H9 (cell line): ENCODE measurements at regions not wholly inside any gene's neighbourhood (a gene's known extent, or its start where the extent isn't known, plus 50 kb on each side); places are given as distances from the start of the nearest gene placed in this dataset.

ENCODE experiments used
- DNase-seq: peaks from one replicate; pipeline ENCODE4 v3.0.0-alpha.2; 2017
- H2AFZ ChIP-seq: one replicate; pipeline ENCODE4 v1.6.1; 2013; ENCODE audit warnings: mild to moderate bottlenecking, low read length, control low read depth, moderate library complexity
- H2AK5ac ChIP-seq: 2 replicates; pipeline ENCODE4 v1.6.1; 2013; ENCODE audit warnings: low read length, control low read depth, mixed read lengths; ENCODE audit not compliant: insufficient read length
- H2BK120ac ChIP-seq: one replicate; pipeline ENCODE4 v1.6.1; 2013; ENCODE audit warnings: low read depth, mild to moderate bottlenecking, low read length, control low read depth, inconsistent platforms; ENCODE audit not compliant: poor library complexity, severe bottlenecking
- H2BK12ac ChIP-seq: 2 replicates; pipeline ENCODE4 v1.6.1; 2013; ENCODE audit warnings: low read length, control low read depth, mixed read lengths, low read depth; ENCODE audit not compliant: insufficient read length
- H2BK15ac ChIP-seq: 2 replicates; pipeline ENCODE4 v1.6.1; 2013; ENCODE audit warnings: low read depth, low read length, control low read depth
- H2BK20ac ChIP-seq: one replicate; pipeline ENCODE4 v1.6.1; 2013; ENCODE audit warnings: low read depth, mild to moderate bottlenecking, low read length, control low read depth, inconsistent platforms; ENCODE audit not compliant: poor library complexity, severe bottlenecking
- H2BK5ac ChIP-seq: 2 replicates; pipeline ENCODE4 v1.6.1; 2013; ENCODE audit warnings: low read length, control low read depth, mixed read lengths; ENCODE audit not compliant: insufficient read length
- H3K14ac ChIP-seq: 2 replicates; pipeline ENCODE4 v1.6.1; 2013; ENCODE audit warnings: low read length, control low read depth; ENCODE audit not compliant: insufficient read depth
- H3K18ac ChIP-seq: 2 replicates; pipeline ENCODE4 v1.6.1; 2013; ENCODE audit warnings: low read depth, mild to moderate bottlenecking, mixed read lengths, low read length, control low read depth; ENCODE audit not compliant: insufficient read length
- H3K23ac ChIP-seq: 2 replicates; pipeline ENCODE4 v1.6.1; 2013; ENCODE audit warnings: low read length, control low read depth, mixed read lengths, low read depth; ENCODE audit not compliant: insufficient read length
- H3K23me2 ChIP-seq: 2 replicates; pipeline ENCODE4 v1.6.1; 2013; ENCODE audit warnings: low read depth, mild to moderate bottlenecking, mixed read lengths, low read length, control low read depth; ENCODE audit not compliant: insufficient read length, poor library complexity, severe bottlenecking
- H3K27ac ChIP-seq: 2 replicates; pipeline ENCODE4 v1.5.1; 2013; ENCODE audit warnings: low read length, control low read depth, mixed read lengths, low read depth; ENCODE audit not compliant: insufficient read length
- H3K27me3 ChIP-seq: 2 replicates; pipeline ENCODE4 v1.6.1; 2013; ENCODE audit warnings: low read length, control low read depth, inconsistent platforms; ENCODE audit not compliant: insufficient read depth
- H3K4ac ChIP-seq: 2 replicates; pipeline ENCODE4 v1.6.1; 2013; ENCODE audit warnings: low read depth, mild to moderate bottlenecking, control low read depth, inconsistent platforms, low read length, moderate library complexity
- H3K4me1 ChIP-seq: 2 replicates; pipeline ENCODE4 v1.6.1; 2013; ENCODE audit warnings: low read length, control low read depth, inconsistent platforms; ENCODE audit not compliant: insufficient read depth
- H3K4me2 ChIP-seq: 2 replicates; pipeline ENCODE4 v1.6.1; 2013; ENCODE audit warnings: low read length, control low read depth, mixed read lengths; ENCODE audit not compliant: insufficient read length, insufficient read depth
- H3K56ac ChIP-seq: 2 replicates; pipeline ENCODE4 v1.6.1; 2013; ENCODE audit warnings: low read depth, mild to moderate bottlenecking, mixed read lengths, low read length, control low read depth; ENCODE audit not compliant: insufficient read length
- H3K79me1 ChIP-seq: 2 replicates; pipeline ENCODE4 v1.6.1; 2013; ENCODE audit warnings: low read depth, mild to moderate bottlenecking, moderate library complexity, low read length, control low read depth, inconsistent platforms; ENCODE audit not compliant: insufficient read depth, poor library complexity, severe bottlenecking
- H3K79me2 ChIP-seq: 2 replicates; pipeline ENCODE4 v1.6.1; 2013; ENCODE audit warnings: low read length, control low read depth, inconsistent platforms; ENCODE audit not compliant: insufficient read depth
- H3K9ac ChIP-seq: 2 replicates; pipeline ENCODE4 v1.6.1; 2013; ENCODE audit warnings: low read length, control low read depth, mixed read lengths; ENCODE audit not compliant: insufficient read length; ENCODE audit errors: extremely low read depth
- H3K9me3 ChIP-seq: one replicate; pipeline ENCODE4 v1.6.1; 2013; ENCODE audit warnings: low read depth, low read length, inconsistent platforms; ENCODE audit not compliant: control insufficient read depth
- H3T11ph ChIP-seq: one replicate; pipeline ENCODE4 v1.6.1; 2013; ENCODE audit warnings: mild to moderate bottlenecking, low read length, control low read depth, inconsistent platforms
- H4K20me1 ChIP-seq: one replicate; pipeline ENCODE4 v1.6.1; 2013; ENCODE audit not compliant: control insufficient read depth, insufficient read length, insufficient read depth
- H4K5ac ChIP-seq: 2 replicates; pipeline ENCODE4 v1.6.1; 2013; ENCODE audit warnings: low read depth, mild to moderate bottlenecking, mixed read lengths, low read length, control low read depth; ENCODE audit not compliant: insufficient read length
- H4K8ac ChIP-seq: replicated peaks from 2 replicates; pipeline ENCODE4 v1.6.1; 2013; ENCODE audit warnings: low read length, control low read depth, mixed read lengths, low read depth; ENCODE audit not compliant: insufficient read length
- H4K91ac ChIP-seq: 2 replicates; pipeline ENCODE4 v1.6.1; 2013; ENCODE audit warnings: low read depth, mild to moderate bottlenecking, moderate library complexity, mixed read lengths, low read length, control low read depth; ENCODE audit not compliant: insufficient read length
- H3K27ac Mint-ChIP-seq, 3 experiments: 2 replicates in 2 of 3; 3 replicates in 1 of 3; pipeline ENCODE4 v1.8.0; 2020 to 2021; ENCODE audit warnings: mixed read lengths in 3 of 3, mild to moderate bottlenecking in 1 of 3, moderate library complexity in 1 of 3
- H3K27me3 Mint-ChIP-seq: 2 replicates; pipeline ENCODE4 v1.8.0; 2021; ENCODE audit warnings: low read depth, mild to moderate bottlenecking, moderate library complexity, mixed read lengths
- H3K36me3 Mint-ChIP-seq, 3 experiments: 2 replicates in 2 of 3; 3 replicates in 1 of 3; pipeline ENCODE4 v1.8.0; 2020 to 2021; ENCODE audit warnings: low read depth in 3 of 3, mixed read lengths in 3 of 3; ENCODE audit not compliant: insufficient read depth in 1 of 3
- H3K4me1 Mint-ChIP-seq, 2 experiments: 2 replicates each; pipeline ENCODE4 v1.8.0; 2020; ENCODE audit warnings: mixed read lengths in 2 of 2
- H3K4me3 Mint-ChIP-seq, 2 experiments: 2 replicates in 1 of 2; 3 replicates in 1 of 2; pipeline ENCODE4 v1.8.0; 2020 to 2021; ENCODE audit warnings: mild to moderate bottlenecking in 2 of 2, mixed read lengths in 2 of 2, moderate library complexity in 1 of 2
- H3K9me3 Mint-ChIP-seq, 2 experiments: 2 replicates in 1 of 2; 3 replicates in 1 of 2; pipeline ENCODE4 v1.8.0; 2020; ENCODE audit warnings: mild to moderate bottlenecking in 2 of 2, mixed read lengths in 2 of 2, moderate library complexity in 1 of 2
- WGBS: extraction: QIAGEN DNeasy Blood & Tissue Kit; methylation state at CpG from one replicate; pipeline ENCODE4 v1.1.7; 2013; ENCODE audit warnings: missing lambda C conversion rate, low lambda C conversion rate, mixed read lengths; ENCODE audit not compliant: insufficient read length; ENCODE audit errors: extremely low coverage; 5-methylcytosine and 5-hydroxymethylcytosine counted together
- TF ChIP-seq, protein P1 (sequence below): fragments of 200-600 bp; sonication (generic); conservative IDR thresholded peaks from 3 replicates; pipeline ENCODE4 v1.8.0; 2021; ENCODE audit warnings: antibody characterized with exemption, mild to moderate bottlenecking

DNA sequence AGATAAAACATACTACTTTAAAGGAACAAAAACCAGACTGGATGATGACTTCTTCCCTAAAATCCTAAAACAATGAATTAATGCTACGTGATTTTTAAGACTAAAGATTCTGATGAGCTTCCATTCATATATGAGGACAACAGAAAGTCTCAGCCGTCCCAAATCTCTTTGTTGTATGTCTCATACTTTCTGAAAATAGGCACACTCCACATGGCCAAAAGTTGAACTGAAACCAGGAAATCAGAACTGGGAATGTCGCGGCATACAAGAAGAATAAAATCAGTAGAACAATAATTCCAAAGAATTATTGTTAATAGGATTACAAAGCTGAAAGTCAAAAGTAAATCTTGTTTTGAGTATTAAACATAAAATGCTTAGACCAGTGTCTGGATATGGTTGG, 195.4 kb upstream of the GHITM start:
- Histone ChIP-seq H3K4me1 (no peaks in the 10 kb centered on the region), H2BK120ac (no peak overlapping the region), H2BK5ac (no peak overlapping the region), H2BK12ac (no peak overlapping the region), H3K56ac (no peak overlapping the region), H3K23me2 (no peaks in the 10 kb centered on the region), H3K18ac (no peak overlapping the region), H2BK20ac (no peak overlapping the region), H3K23ac (no peak overlapping the region), H3K9me3 (no peaks in the 10 kb centered on the region), H4K20me1 (no peaks in the 10 kb centered on the region), H4K8ac (no peak overlapping the region), H3K14ac (no peak overlapping the region), H3K79me1 (no peaks in the 10 kb centered on the region), H4K91ac (no peak overlapping the region), H3K27ac (no peak overlapping the region), H2BK15ac (no peak overlapping the region), H3T11ph (peak overlapping the region; percentile 63), H4K5ac (no peak overlapping the region), H2AK5ac (no peak overlapping the region), H2AFZ (no peak overlapping the region), H3K4me2 (no peak overlapping the region), H3K79me2 (no peaks in the 10 kb centered on the region), H3K27me3 (no peaks in the 10 kb centered on the region), H3K4ac (no peak overlapping the region), H3K9ac (no peak overlapping the region)
- no CpG with 5 or more reads among the region's 4 CpGs for WGBS
- DNase-seq, result no peak
- Mint-ChIP-seq H3K4me3 (no peak overlapping the region), H3K4me1 (peaks cover 25 to 27% of the 10 kb centered on the region in 2 experiments), H3K9me3 (no peaks in the 10 kb centered on the region), H3K36me3 (no peaks in the 10 kb centered on the region), H3K27me3 (peaks cover 42% of the 10 kb centered on the region), H3K27ac (no peak overlapping the region)
- TF ChIP-seq, protein P1, sequence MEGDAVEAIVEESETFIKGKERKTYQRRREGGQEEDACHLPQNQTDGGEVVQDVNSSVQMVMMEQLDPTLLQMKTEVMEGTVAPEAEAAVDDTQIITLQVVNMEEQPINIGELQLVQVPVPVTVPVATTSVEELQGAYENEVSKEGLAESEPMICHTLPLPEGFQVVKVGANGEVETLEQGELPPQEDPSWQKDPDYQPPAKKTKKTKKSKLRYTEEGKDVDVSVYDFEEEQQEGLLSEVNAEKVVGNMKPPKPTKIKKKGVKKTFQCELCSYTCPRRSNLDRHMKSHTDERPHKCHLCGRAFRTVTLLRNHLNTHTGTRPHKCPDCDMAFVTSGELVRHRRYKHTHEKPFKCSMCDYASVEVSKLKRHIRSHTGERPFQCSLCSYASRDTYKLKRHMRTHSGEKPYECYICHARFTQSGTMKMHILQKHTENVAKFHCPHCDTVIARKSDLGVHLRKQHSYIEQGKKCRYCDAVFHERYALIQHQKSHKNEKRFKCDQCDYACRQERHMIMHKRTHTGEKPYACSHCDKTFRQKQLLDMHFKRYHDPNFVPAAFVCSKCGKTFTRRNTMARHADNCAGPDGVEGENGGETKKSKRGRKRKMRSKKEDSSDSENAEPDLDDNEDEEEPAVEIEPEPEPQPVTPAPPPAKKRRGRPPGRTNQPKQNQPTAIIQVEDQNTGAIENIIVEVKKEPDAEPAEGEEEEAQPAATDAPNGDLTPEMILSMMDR, result no peak
